GM12873 (cell line): ENCODE measurements at regions not wholly inside any gene's neighbourhood (a gene's known extent, or its start where the extent isn't known, plus 50 kb on each side); places are given as distances from the start of the nearest gene placed in this dataset.

Experiments
- CTCF ChIP-seq: IDR thresholded peaks from 2 replicates; pipeline ENCODE4 v1.5.1; 2012; ENCODE audit warnings: low read depth, mild to moderate bottlenecking, moderate library complexity, low read length, control low read depth; ENCODE audit not compliant: insufficient read depth; ENCODE audit errors: missing control alignments

GRCh38 chr5:18828351-18828750, 1159.6 kb downstream of the CDH18 start:
- no peak for TF ChIP-seq CTCF

- no peak for TF ChIP-seq CTCF
Observed at GRCh38 chr5:18829539-18829938, 1158.5 kb downstream of the CDH18 start.

GRCh38 chr5:18850216-18850615, 1137.8 kb downstream of the CDH18 start:
- TF ChIP-seq CTCF = no peak

- TF ChIP-seq CTCF = no peak
Observed at GRCh38 chr5:18872978-18873377, 1115.0 kb downstream of the CDH18 start.

GRCh38 chr5:18876565-18876964, 1111.4 kb downstream of the CDH18 start:
- TF ChIP-seq CTCF = no peak

- TF ChIP-seq CTCF = no peak
Observed at GRCh38 chr5:18881615-18882014, 1106.4 kb downstream of the CDH18 start.

- TF ChIP-seq CTCF = no peak
Observed at GRCh38 chr5:18882154-18882553, 1105.8 kb downstream of the CDH18 start.

- TF ChIP-seq CTCF = no peak
Observed at GRCh38 chr5:18888821-18889220, 1099.2 kb downstream of the CDH18 start.
